ENCODE measurements at regions not wholly inside any gene's neighbourhood (a gene's known extent, or its start where the extent isn't known, plus 50 kb on each side); places are given as distances from the start of the nearest gene placed in this dataset.

- no peak for DNase-seq (ENCODE audit: low spot score)
- Mint-ChIP-seq H3K4me1 (no peaks in the 10 kb centered on the region), H3K27ac (no peak overlapping the region; the same call in 1 of the 2 replicates), H3K36me3 (no peaks in the 10 kb centered on the region), H3K27me3 (ENCODE audit: low read depth) (no peaks in the 10 kb centered on the region), H3K4me3 (no peak overlapping the region), H3K9me3 (peaks cover 7% of the 10 kb centered on the region)
- peak; percentile 62 for ATAC-seq
- CTCF ChIA-PET, result no interaction called here
- POLR2A ChIA-PET, result no interaction called here
- TF ChIP-seq SOX15 (CRISPR knock-in tag; IDR thresholded peaks at IDR 0.05), result no peak
- no peak for TF ChIP-seq FOXJ3 (CRISPR knock-in tag; IDR thresholded peaks at IDR 0.05; ENCODE audit: borderline replicate concordance)
- TF ChIP-seq GTF2I (CRISPR knock-in tag; conservative IDR thresholded peaks at IDR 0.05), result no peak
- no peak for TF ChIP-seq USF2 (CRISPR knock-in tag; IDR thresholded peaks at IDR 0.05)
- no peak for TF ChIP-seq TEAD4 (CRISPR knock-in tag; IDR thresholded peaks at IDR 0.05)
- no peak for TF ChIP-seq CDX4 (CRISPR knock-in tag; IDR thresholded peaks at IDR 0.05; ENCODE audit: borderline replicate concordance)
- no peak for TF ChIP-seq FOXP4 (CRISPR knock-in tag; IDR thresholded peaks at IDR 0.05)
- TF ChIP-seq FOXP1 (CRISPR knock-in tag; IDR thresholded peaks at IDR 0.05; ENCODE audit: borderline replicate concordance), result no peak
- TF ChIP-seq ZNF423 (CRISPR knock-in tag; IDR thresholded peaks at IDR 0.05), result no peak
- TF ChIP-seq PRRX2 (CRISPR knock-in tag; IDR thresholded peaks at IDR 0.05), result no peak
- no peak for TF ChIP-seq ZNF396 (CRISPR knock-in tag; IDR thresholded peaks at IDR 0.05; ENCODE audit: borderline replicate concordance)
- no peak for TF ChIP-seq JUN (CRISPR knock-in tag; IDR thresholded peaks at IDR 0.05)
- no peak for TF ChIP-seq ZNF263 (CRISPR knock-in tag; IDR thresholded peaks at IDR 0.05; ENCODE audit: low read depth)
- no peak for TF ChIP-seq CREB1 (CRISPR knock-in tag; IDR thresholded peaks at IDR 0.05)
- no peak for TF ChIP-seq IRF1 (CRISPR knock-in tag; IDR thresholded peaks at IDR 0.05)
- no peak for TF ChIP-seq HMGA2 (CRISPR knock-in tag; IDR thresholded peaks at IDR 0.05)
- TF ChIP-seq GRHL2 (CRISPR knock-in tag; IDR thresholded peaks at IDR 0.05; ENCODE audit: insufficient replicate concordance, severe bottlenecking), result no peak
- TF ChIP-seq ZNF425 (CRISPR knock-in tag; conservative IDR thresholded peaks at IDR 0.05), result no peak
- no peak for TF ChIP-seq AR (CRISPR knock-in tag; IDR thresholded peaks at IDR 0.05)
Measured at GRCh38 chr6:145360865-145361264, 374.5 kb downstream of the EPM2A start.

All from WTC11 (cell line).